Kidney (tissue), 13 donors: ENCODE measurements at regions not wholly inside any gene's neighbourhood (a gene's known extent, or its start where the extent isn't known, plus 50 kb on each side); places are given as distances from the start of the nearest gene placed in this dataset.

Experiments
- DNase-seq, 5 donors: peaks; one replicate each; pipeline ENCODE4 v3.0.0-alpha.2; 2013 to 2020
- FAIRE-seq: peaks from 2 replicates; lab custom pipeline; 2012; peaks lifted over from hg19 to GRCh38; lab: Jason Lieb, UNC
- H3K27ac ChIP-seq, 2 donors: one replicate each; pipeline ENCODE4 v1.7.0; 2013; ENCODE audit warnings: low read depth in 2 of 2, low read length in 2 of 2, inconsistent platforms in 1 of 2
- H3K27me3 ChIP-seq: one replicate; pipeline ENCODE4 v1.7.1; 2013; ENCODE audit warnings: low read length, inconsistent platforms; ENCODE audit not compliant: control insufficient read depth, insufficient read depth
- H3K36me3 ChIP-seq, 3 donors: one replicate each; pipeline versions ENCODE4 v1.7.0 to v1.7.1; 2013; ENCODE audit warnings: low read length in 3 of 3, control low read depth in 1 of 3, inconsistent platforms in 1 of 3; ENCODE audit not compliant: insufficient read depth in 3 of 3, control insufficient read depth in 2 of 3
- H3K4me1 ChIP-seq, 3 donors: one replicate each; pipeline versions ENCODE4 v1.7.0 to v1.7.1; 2013; ENCODE audit warnings: low read length in 3 of 3, inconsistent platforms in 1 of 3, low read depth in 1 of 3; ENCODE audit not compliant: control insufficient read depth in 2 of 3, insufficient read depth in 2 of 3
- H3K4me3 ChIP-seq, 3 donors: one replicate each; pipeline versions ENCODE4 v1.7.0 to v1.8.1; 2013; ENCODE audit warnings: low read length in 3 of 3, control low read depth in 1 of 3, inconsistent platforms in 1 of 3
- H3K9ac ChIP-seq, 3 donors: one replicate each; pipeline versions ENCODE4 v1.7.0 to v1.7.1; 2013; ENCODE audit warnings: low read length in 3 of 3, control low read depth in 1 of 3, inconsistent platforms in 1 of 3
- H3K9me3 ChIP-seq, 3 donors: one replicate each; pipeline versions ENCODE4 v1.7.0 to v1.7.1; 2013; ENCODE audit warnings: low read length in 3 of 3, control low read depth in 1 of 3, inconsistent platforms in 1 of 3; ENCODE audit not compliant: control insufficient read depth in 2 of 3, insufficient read depth in 1 of 3
- CTCF ChIP-seq: IDR thresholded peaks from 3 replicates; pipeline ENCODE4 v1.5.1; 2012; ENCODE audit warnings: mild to moderate bottlenecking, moderate library complexity, borderline replicate concordance; ENCODE audit not compliant: insufficient read depth; ENCODE audit errors: extremely low read depth
- intact Hi-C: fragments of 100-400 bp; cut with DNase I; formaldehyde crosslinking; loops from one replicate; pipeline ENCODE4 v1.11.1; 2022
- donor health status: control.
- donor health status: control.
- donor health status: control.
- donor health status: control.
- donor health status: control.
- donor health status: DM: yes; HTN: yes; CAD: no.
- donor health status: Normal renal cell carcinoma (clear cell type).

- Histone ChIP-seq H3K27ac (no peak overlapping the region), H3K9ac (no peak overlapping the region), H3K36me3 (no peaks in the 10 kb centered on the region), H3K27me3 (no peaks in the 10 kb centered on the region), H3K4me1 (no peaks in the 10 kb centered on the region), H3K4me3 (no peak overlapping the region), H3K9me3 (no peaks in the 10 kb centered on the region)
- no peak for TF ChIP-seq CTCF
- FAIRE-seq (no peak), DNase-seq (no peak)
- intact Hi-C loops = no loop called here
Measured at GRCh38 chr2:155944218-155944617, 388.3 kb downstream of the NR4A2 start.

- Histone ChIP-seq H3K9ac (no peak overlapping the region), H3K4me1 (no peaks in the 10 kb centered on the region), H3K27ac (no peak overlapping the region), H3K9me3 (peaks cover 0 to 7% (median 0%) of the 10 kb centered on the region in 3 donors), H3K36me3 (no peaks in the 10 kb centered on the region), H3K4me3 (no peak overlapping the region), H3K27me3 (no peaks in the 10 kb centered on the region)
- intact Hi-C loops = no loop called here
- FAIRE-seq = no peak
- DNase-seq = no peak
- no peak for TF ChIP-seq CTCF
Measured at GRCh38 chr2:155930312-155930711, 402.2 kb downstream of the NR4A2 start.

- no peaks in the 10 kb centered on the region for H3K4me1 ChIP-seq
- H3K27me3 ChIP-seq = no peaks in the 10 kb centered on the region
- DNase-seq = no peak
- intact Hi-C loops = no loop called here
- no peak overlapping the region for H3K9ac ChIP-seq
- no peak for FAIRE-seq
- no peaks in the 10 kb centered on the region for H3K36me3 ChIP-seq
- no peaks in the 10 kb centered on the region for H3K9me3 ChIP-seq
- no peak for TF ChIP-seq CTCF
- H3K4me3 ChIP-seq = no peak overlapping the region
- no peak overlapping the region for H3K27ac ChIP-seq
Measured at GRCh38 chr2:155917380-155917779, 415.1 kb downstream of the NR4A2 start.

GRCh38 chr2:155913356-155913755 is 419.2 kb downstream of the NR4A2 start:
- TF ChIP-seq CTCF = no peak
- Histone ChIP-seq H3K4me3 (no peak overlapping the region), H3K9me3 (no peaks in the 10 kb centered on the region), H3K27ac (no peak overlapping the region), H3K27me3 (no peaks in the 10 kb centered on the region), H3K36me3 (no peaks in the 10 kb centered on the region), H3K4me1 (no peaks in the 10 kb centered on the region), H3K9ac (no peak overlapping the region)
- FAIRE-seq = no peak
- DNase-seq = no peak
- intact Hi-C loops = no loop called here
